Uterus (tissue), 2 donors: ENCODE measurements at regions not wholly inside any gene's neighbourhood (a gene's known extent, or its start where the extent isn't known, plus 50 kb on each side); places are given as distances from the start of the nearest gene placed in this dataset.

Experiments
- CTCF ChIP-seq, 4 experiments: fragments of 200-600 bp in 2 of 4; fragments of 450-650 bp in 2 of 4; sonication (generic) in 2 of 4; IDR thresholded peaks; one replicate each; pipeline ENCODE4 v1.5.1; 2016 to 2019; ENCODE audit warnings: antibody characterized with exemption in 4 of 4, mild to moderate bottlenecking in 2 of 4, moderate library complexity in 1 of 4
- POLR2A ChIP-seq, 2 donors: fragments of 450-650 bp; IDR thresholded peaks; one replicate each; pipeline ENCODE4 v1.6.1; 2016; ENCODE audit warnings: antibody characterized with exemption in 2 of 2, mild to moderate bottlenecking in 1 of 2, moderate library complexity in 1 of 2

- TF ChIP-seq CTCF (IDR thresholded peaks at IDR 0.05) = no peak
- no peak for TF ChIP-seq POLR2A (IDR thresholded peaks at IDR 0.05)
These were observed 238.8 kb downstream of the OPA1 start for GRCh38 chr3:193831495-193832455.
